ENCODE measurements at regions not wholly inside any gene's neighbourhood (a gene's known extent, or its start where the extent isn't known, plus 50 kb on each side); places are given as distances from the start of the nearest gene placed in this dataset.

DNA sequence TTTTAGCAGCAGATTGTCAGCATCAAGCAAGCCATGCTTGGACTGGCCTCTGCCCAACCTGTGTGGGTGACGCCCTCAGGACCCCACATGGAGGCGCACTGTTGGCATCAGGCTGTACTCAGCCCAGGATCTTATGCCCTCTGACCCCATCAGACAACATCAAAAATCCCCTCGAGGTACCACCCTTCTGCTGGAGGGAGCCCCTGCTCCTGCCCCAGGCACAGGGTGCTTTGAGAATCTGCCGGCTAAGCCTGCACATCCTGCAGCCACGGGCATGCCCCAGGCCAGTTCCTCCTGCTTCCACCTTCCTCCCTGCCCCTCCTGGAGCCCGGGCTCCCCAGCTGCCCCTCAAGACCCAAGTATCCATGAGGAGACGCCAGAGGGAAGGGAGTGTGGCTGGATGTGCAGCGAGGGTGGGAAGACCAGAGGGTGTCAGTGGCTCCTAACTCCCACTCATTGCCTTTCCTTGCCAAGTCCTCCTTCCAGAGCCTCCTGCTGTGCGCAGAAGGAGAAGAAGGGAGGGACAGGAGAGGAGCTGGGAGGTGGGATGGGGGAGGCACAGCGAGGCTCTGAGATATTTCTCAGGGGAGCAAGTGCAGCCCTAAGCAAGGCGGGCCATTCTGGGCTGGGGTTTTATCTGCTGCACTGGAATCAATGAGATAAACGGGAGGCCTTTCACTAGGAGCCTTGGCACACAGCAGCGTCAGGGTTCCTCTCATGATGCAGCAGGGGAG lies 77.4 kb upstream of the CST7 start:
- TF ChIP-seq POLR2A (IDR thresholded peaks at IDR 0.05; ENCODE audit: low read depth, low read length) (no peak), POLR2AphosphoS5 (IDR thresholded peaks at IDR 0.05; ENCODE audit: low read depth, low read length) (no peak), TAF1 (IDR thresholded peaks at IDR 0.05; ENCODE audit: low read depth, low read length) (no peak), POU2F2 (IDR thresholded peaks at IDR 0.05; ENCODE audit: low read depth, low read length) (no peak)

All from GM12891 (cell line).